K562 (cell line): ENCODE measurements at regions not wholly inside any gene's neighbourhood (a gene's known extent, or its start where the extent isn't known, plus 50 kb on each side); places are given as distances from the start of the nearest gene placed in this dataset.

Source experiments
- CBFA2T2 ChIP-seq: fragments of 450-650 bp; conservative IDR thresholded peaks from 2 replicates; pipeline ENCODE4 v1.6.1; 2017; ENCODE audit warnings: mild to moderate bottlenecking
- CCAR2 ChIP-seq: fragments of 200-400 bp; formaldehyde crosslinking; IDR thresholded peaks from 2 replicates; pipeline ENCODE4 v1.6.1; 2017; ENCODE audit warnings: mild to moderate bottlenecking, low read depth, low read length
- FIP1L1 ChIP-seq: fragments of 200-400 bp; formaldehyde crosslinking; IDR thresholded peaks from 2 replicates; pipeline ENCODE4 v1.6.1; 2018; ENCODE audit warnings: mild to moderate bottlenecking, low read depth, low read length; ENCODE audit not compliant: poor library complexity, severe bottlenecking
- FOXK1 ChIP-seq: sonication (generic); formaldehyde crosslinking; IDR thresholded peaks from 2 replicates; pipeline ENCODE4 v1.8.0; 2022; ENCODE audit warnings: missing genetic modification reagents, mild to moderate bottlenecking, borderline replicate concordance
- GTF2A2 ChIP-seq: IDR thresholded peaks from 2 replicates; pipeline ENCODE4 v1.6.1; 2016; ENCODE audit warnings: mild to moderate bottlenecking, missing genetic modification characterization, missing compliant biosample characterization
- HEY1 ChIP-seq: fragments of 250-450 bp; sonication (Bioruptor Pico); IDR thresholded peaks from 2 replicates; pipeline ENCODE4 v1.5.0; 2020; ENCODE audit warnings: mild to moderate bottlenecking, moderate library complexity, borderline replicate concordance
- JUNB ChIP-seq: fragments of 450-650 bp; formaldehyde crosslinking; conservative IDR thresholded peaks from 2 replicates; pipeline ENCODE4 v1.4.0; 2020; ENCODE audit warnings: mild to moderate bottlenecking
- KAT2B ChIP-seq: IDR thresholded peaks from one replicate; pipeline ENCODE4 v1.6.1; 2012; ENCODE audit warnings: low read depth, mild to moderate bottlenecking, control low read depth, inconsistent platforms, low read length, moderate library complexity
- MBD2 ChIP-seq: sonication (generic); IDR thresholded peaks from 2 replicates; pipeline ENCODE4 v1.6.1; 2016; ENCODE audit warnings: low read depth, borderline replicate concordance
- NBN ChIP-seq: fragments of 450-650 bp; IDR thresholded peaks from 2 replicates; pipeline ENCODE4 v1.6.1; 2016; ENCODE audit warnings: low read depth, mild to moderate bottlenecking
- NCOA6 ChIP-seq: fragments of 450-650 bp; IDR thresholded peaks from 2 replicates; pipeline ENCODE4 v1.6.1; 2017; ENCODE audit warnings: mild to moderate bottlenecking
- NCOR1 ChIP-seq: fragments of 450-650 bp; IDR thresholded peaks from 2 replicates; pipeline ENCODE4 v1.6.1; 2016; ENCODE audit warnings: mild to moderate bottlenecking, moderate library complexity
- NFIX ChIP-seq: fragments of 250-450 bp; sonication (Bioruptor Pico); IDR thresholded peaks from 2 replicates; pipeline ENCODE4 v1.4.0; 2020; ENCODE audit warnings: low read depth, mild to moderate bottlenecking, moderate library complexity
- NR2F6 ChIP-seq: fragments of 450-650 bp; formaldehyde crosslinking; IDR thresholded peaks from 2 replicates; pipeline ENCODE4 v1.4.0; 2020; ENCODE audit warnings: mild to moderate bottlenecking
- PRMT5 ChIP-seq: sonication (generic); formaldehyde crosslinking; IDR thresholded peaks from 2 replicates; pipeline ENCODE4 v1.5.0; 2020; ENCODE audit warnings: missing genetic modification reagents
- PYGO2 ChIP-seq: fragments of 450-650 bp; IDR thresholded peaks from 2 replicates; pipeline ENCODE4 v1.6.1; 2016; ENCODE audit warnings: mild to moderate bottlenecking, missing genetic modification characterization, moderate library complexity, missing compliant biosample characterization
- TAL1 ChIP-seq: fragments of 450-650 bp; IDR thresholded peaks from 2 replicates; pipeline ENCODE4 v1.6.1; 2016; ENCODE audit warnings: mild to moderate bottlenecking
- U2AF2 ChIP-seq: fragments of 200-400 bp; formaldehyde crosslinking; optimal IDR thresholded peaks from 2 replicates; pipeline ENCODE3; 2017; ENCODE audit warnings: low read depth, mild to moderate bottlenecking, low read length
- ZC3H4 ChIP-seq: sonication (generic); formaldehyde crosslinking; IDR thresholded peaks from 2 replicates; pipeline ENCODE4 v1.9.0; 2021; ENCODE audit warnings: missing genetic modification reagents, borderline replicate concordance
- ZNF140 ChIP-seq: fragments of 250-450 bp; sonication (Bioruptor Pico); IDR thresholded peaks from 2 replicates; pipeline ENCODE4 v1.8.0; 2021; ENCODE audit warnings: moderate library complexity, mild to moderate bottlenecking, inconsistent platforms
- ZNF589 ChIP-seq: fragments of 200-800 bp; sonication (Bioruptor generic); IDR thresholded peaks from 2 replicates; pipeline ENCODE4 v1.6.1; 2016; ENCODE audit warnings: low read depth, missing genetic modification characterization, missing compliant biosample characterization
- ZSCAN32 ChIP-seq: fragments of 450-650 bp; formaldehyde crosslinking; IDR thresholded peaks from 2 replicates; pipeline ENCODE4 v1.4.0; 2020; ENCODE audit warnings: mild to moderate bottlenecking, moderate library complexity
- TF ChIP-seq, protein P1 (sequence below): fragments of 250-450 bp; sonication (Bioruptor Pico); IDR thresholded peaks from 2 replicates; pipeline ENCODE4 v1.5.0; 2021
- TF ChIP-seq, protein P2 (sequence below): sonication (generic); formaldehyde crosslinking; IDR thresholded peaks from 2 replicates; pipeline ENCODE4 v1.5.0; 2020; ENCODE audit warnings: missing genetic modification reagents
- TF ChIP-seq, protein P3 (sequence below): sonication (generic); formaldehyde crosslinking; IDR thresholded peaks from 2 replicates; pipeline ENCODE4 v1.8.0; 2023; ENCODE audit warnings: mild to moderate bottlenecking, missing genetic modification reagents

- TF ChIP-seq ZC3H4 (CRISPR knock-in tag): peak; percentile 97
- TF ChIP-seq NFIX (CRISPR knock-in tag): no peak
- no peak for TF ChIP-seq U2AF2
- no peak for TF ChIP-seq CCAR2
- TF ChIP-seq, protein P1, sequence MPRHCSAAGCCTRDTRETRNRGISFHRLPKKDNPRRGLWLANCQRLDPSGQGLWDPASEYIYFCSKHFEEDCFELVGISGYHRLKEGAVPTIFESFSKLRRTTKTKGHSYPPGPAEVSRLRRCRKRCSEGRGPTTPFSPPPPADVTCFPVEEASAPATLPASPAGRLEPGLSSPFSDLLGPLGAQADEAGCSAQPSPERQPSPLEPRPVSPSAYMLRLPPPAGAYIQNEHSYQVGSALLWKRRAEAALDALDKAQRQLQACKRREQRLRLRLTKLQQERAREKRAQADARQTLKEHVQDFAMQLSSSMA (CRISPR knock-in tag): no peak
- TF ChIP-seq HEY1: no peak
- no peak for TF ChIP-seq JUNB (CRISPR knock-in tag)
- TF ChIP-seq NCOA6: peak; percentile 61
- TF ChIP-seq ZSCAN32 (CRISPR knock-in tag): no peak; the same call in 1 of the 2 replicates
- peak; percentile 70 for TF ChIP-seq CBFA2T2
- TF ChIP-seq NR2F6 (CRISPR knock-in tag): 0 out of 2 replicates have a peak, but pooled peaks have one; percentile 36
- no peak for TF ChIP-seq ZNF140 (CRISPR knock-in tag)
- no peak for TF ChIP-seq KAT2B
- no peak for TF ChIP-seq PYGO2 (tag)
- TF ChIP-seq NBN: peak; percentile 76; the same call in 1 of the 2 replicates
- TF ChIP-seq, protein P2, sequence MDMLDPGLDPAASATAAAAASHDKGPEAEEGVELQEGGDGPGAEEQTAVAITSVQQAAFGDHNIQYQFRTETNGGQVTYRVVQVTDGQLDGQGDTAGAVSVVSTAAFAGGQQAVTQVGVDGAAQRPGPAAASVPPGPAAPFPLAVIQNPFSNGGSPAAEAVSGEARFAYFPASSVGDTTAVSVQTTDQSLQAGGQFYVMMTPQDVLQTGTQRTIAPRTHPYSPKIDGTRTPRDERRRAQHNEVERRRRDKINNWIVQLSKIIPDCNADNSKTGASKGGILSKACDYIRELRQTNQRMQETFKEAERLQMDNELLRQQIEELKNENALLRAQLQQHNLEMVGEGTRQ: no peak
- no peak for TF ChIP-seq PRMT5
- TF ChIP-seq MBD2: peak; percentile 15; the same call in 1 of the 2 replicates
- peak; percentile 39; the same call in 1 of the 2 replicates for TF ChIP-seq FOXK1 (CRISPR knock-in tag)
- TF ChIP-seq GTF2A2 (tag): no peak
- peak; percentile 53 for TF ChIP-seq TAL1
- TF ChIP-seq ZNF589 (CRISPR knock-in tag): no peak
- TF ChIP-seq, protein P3, sequence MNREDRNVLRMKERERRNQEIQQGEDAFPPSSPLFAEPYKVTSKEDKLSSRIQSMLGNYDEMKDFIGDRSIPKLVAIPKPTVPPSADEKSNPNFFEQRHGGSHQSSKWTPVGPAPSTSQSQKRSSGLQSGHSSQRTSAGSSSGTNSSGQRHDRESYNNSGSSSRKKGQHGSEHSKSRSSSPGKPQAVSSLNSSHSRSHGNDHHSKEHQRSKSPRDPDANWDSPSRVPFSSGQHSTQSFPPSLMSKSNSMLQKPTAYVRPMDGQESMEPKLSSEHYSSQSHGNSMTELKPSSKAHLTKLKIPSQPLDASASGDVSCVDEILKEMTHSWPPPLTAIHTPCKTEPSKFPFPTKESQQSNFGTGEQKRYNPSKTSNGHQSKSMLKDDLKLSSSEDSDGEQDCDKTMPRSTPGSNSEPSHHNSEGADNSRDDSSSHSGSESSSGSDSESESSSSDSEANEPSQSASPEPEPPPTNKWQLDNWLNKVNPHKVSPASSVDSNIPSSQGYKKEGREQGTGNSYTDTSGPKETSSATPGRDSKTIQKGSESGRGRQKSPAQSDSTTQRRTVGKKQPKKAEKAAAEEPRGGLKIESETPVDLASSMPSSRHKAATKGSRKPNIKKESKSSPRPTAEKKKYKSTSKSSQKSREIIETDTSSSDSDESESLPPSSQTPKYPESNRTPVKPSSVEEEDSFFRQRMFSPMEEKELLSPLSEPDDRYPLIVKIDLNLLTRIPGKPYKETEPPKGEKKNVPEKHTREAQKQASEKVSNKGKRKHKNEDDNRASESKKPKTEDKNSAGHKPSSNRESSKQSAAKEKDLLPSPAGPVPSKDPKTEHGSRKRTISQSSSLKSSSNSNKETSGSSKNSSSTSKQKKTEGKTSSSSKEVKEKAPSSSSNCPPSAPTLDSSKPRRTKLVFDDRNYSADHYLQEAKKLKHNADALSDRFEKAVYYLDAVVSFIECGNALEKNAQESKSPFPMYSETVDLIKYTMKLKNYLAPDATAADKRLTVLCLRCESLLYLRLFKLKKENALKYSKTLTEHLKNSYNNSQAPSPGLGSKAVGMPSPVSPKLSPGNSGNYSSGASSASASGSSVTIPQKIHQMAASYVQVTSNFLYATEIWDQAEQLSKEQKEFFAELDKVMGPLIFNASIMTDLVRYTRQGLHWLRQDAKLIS (CRISPR knock-in tag): peak; percentile 82; the same call in 1 of the 2 replicates
- TF ChIP-seq FIP1L1: peak; percentile 64
- peak; percentile 96 for TF ChIP-seq NCOR1
These were observed 118.7 kb downstream of the HFE start (continued) for GRCh38 chr6:26205625-26206574.
